DOHH2 (cell line): ENCODE measurements at regions not wholly inside any gene's neighbourhood (a gene's known extent, or its start where the extent isn't known, plus 50 kb on each side); places are given as distances from the start of the nearest gene placed in this dataset.

Source experiments
- H3F3A ChIP-seq: fragments of 200-600 bp; sonication (generic), shearing (Covaris generic); 2 replicates; pipeline ENCODE4 v1.6.0; 2016; ENCODE audit warnings: antibody characterized with exemption, mild to moderate bottlenecking; ENCODE audit not compliant: control insufficient read depth, insufficient read depth
- H3K27ac ChIP-seq: fragments of 200-600 bp; sonication (generic); 2 replicates; pipeline ENCODE4 v1.5.1; 2014; ENCODE audit warnings: low read depth, mild to moderate bottlenecking, low read length, moderate library complexity
- H3K27me3 ChIP-seq: fragments of 200-600 bp; sonication (generic); 2 replicates; pipeline ENCODE4 v1.6.1; 2014; ENCODE audit warnings: mild to moderate bottlenecking, low read length, mixed read lengths; ENCODE audit not compliant: control insufficient read depth
- H3K36me3 ChIP-seq: fragments of 200-600 bp; sonication (generic); 2 replicates; pipeline ENCODE4 v1.6.1; 2014; ENCODE audit warnings: mild to moderate bottlenecking, low read length, moderate library complexity, mixed read lengths; ENCODE audit not compliant: control insufficient read depth
- H3K4me1 ChIP-seq: fragments of 200-600 bp; sonication (generic); 2 replicates; pipeline ENCODE4 v1.6.1; 2014; ENCODE audit warnings: mild to moderate bottlenecking, low read length, mixed read lengths; ENCODE audit not compliant: control insufficient read depth
- H3K4me2 ChIP-seq: fragments of 200-600 bp; sonication (generic); 2 replicates; pipeline ENCODE4 v1.6.0; 2014; ENCODE audit warnings: mild to moderate bottlenecking, low read length, moderate library complexity
- H3K4me3 ChIP-seq: fragments of 200-600 bp; sonication (generic); 2 replicates; pipeline ENCODE4 v1.5.1; 2014; ENCODE audit warnings: mild to moderate bottlenecking, low read length, mixed read lengths
- H3K79me2 ChIP-seq: fragments of 200-600 bp; sonication (generic); 2 replicates; pipeline ENCODE4 v1.6.1; 2014; ENCODE audit warnings: mild to moderate bottlenecking, low read length, mixed read lengths; ENCODE audit not compliant: control insufficient read depth
- H3K9me2 ChIP-seq: fragments of 200-600 bp; sonication (generic); replicated peaks from 2 replicates; pipeline ENCODE4 v1.6.1; 2014; ENCODE audit warnings: mild to moderate bottlenecking, low read length, mixed read lengths; ENCODE audit not compliant: control insufficient read depth
- H3K9me3 ChIP-seq: fragments of 200-600 bp; sonication (generic); 2 replicates; pipeline ENCODE4 v1.6.1; 2014; ENCODE audit warnings: antibody characterized with exemption, low read length, mixed read lengths; ENCODE audit not compliant: control insufficient read depth, insufficient read depth
- H4K20me1 ChIP-seq: fragments of 200-600 bp; sonication (generic); 2 replicates; pipeline ENCODE4 v1.6.0; 2014; ENCODE audit warnings: low read depth, mild to moderate bottlenecking, antibody characterized with exemption, low read length, moderate library complexity; ENCODE audit not compliant: control insufficient read depth, insufficient read depth
- CTCF ChIP-seq: fragments of 200-600 bp; sonication (generic); IDR thresholded peaks from one replicate; pipeline ENCODE4 v1.5.1; 2014; ENCODE audit warnings: antibody characterized with exemption, mild to moderate bottlenecking, low read depth, low read length; ENCODE audit not compliant: poor library complexity, severe bottlenecking
- EZH2phosphoT487 ChIP-seq: fragments of 200-600 bp; sonication (generic); IDR thresholded peaks from 2 replicates; pipeline ENCODE4 v1.6.1; 2017; ENCODE audit warnings: borderline replicate concordance, mild to moderate bottlenecking, antibody characterized with exemption, low read length, moderate library complexity, mixed read lengths

- H4K20me1 ChIP-seq, result no peaks in the 10 kb centered on the region
- H3K36me3 ChIP-seq, result no peaks in the 10 kb centered on the region
- TF ChIP-seq CTCF (no peak), EZH2phosphoT487 (no peak)
- H3K27me3 ChIP-seq, result peaks cover 16% of the 10 kb centered on the region; the same call in 1 of the 2 replicates
- H3K9me2 ChIP-seq, result no peaks in the 10 kb centered on the region
- peaks cover 6% of the 10 kb centered on the region for H3K4me1 ChIP-seq
- no peaks in the 10 kb centered on the region for H3K9me3 ChIP-seq
- H3K4me3 ChIP-seq, result no peak overlapping the region
- no peaks in the 10 kb centered on the region for H3K79me2 ChIP-seq
- H3F3A ChIP-seq, result no peaks in the 10 kb centered on the region
- no peak overlapping the region for H3K4me2 ChIP-seq
- no peak overlapping the region for H3K27ac ChIP-seq
These were observed 98.3 kb upstream of the C7orf33 start for GRCh38 chr7:148492157-148492860.

GRCh38 chr7:148495605-148496004 lies 95.0 kb upstream of the C7orf33 start:
- no peak overlapping the region for H3K4me3 ChIP-seq
- H3K4me1 ChIP-seq, result peaks cover 10% of the 10 kb centered on the region
- H3K27ac ChIP-seq, result no peak overlapping the region
- H3K9me2 ChIP-seq, result no peaks in the 10 kb centered on the region
- H3K79me2 ChIP-seq, result no peaks in the 10 kb centered on the region
- H3K36me3 ChIP-seq, result no peaks in the 10 kb centered on the region
- no peak for TF ChIP-seq EZH2phosphoT487
- TF ChIP-seq CTCF, result no peak
- H4K20me1 ChIP-seq, result no peaks in the 10 kb centered on the region
- peaks cover 19% of the 10 kb centered on the region; the same call in 1 of the 2 replicates for H3K27me3 ChIP-seq
- H3K4me2 ChIP-seq, result no peak overlapping the region
- no peaks in the 10 kb centered on the region for H3K9me3 ChIP-seq
- no peaks in the 10 kb centered on the region for H3F3A ChIP-seq

- peaks cover 4% of the 10 kb centered on the region for H3F3A ChIP-seq
- no peak overlapping the region for H3K27ac ChIP-seq
- no peaks in the 10 kb centered on the region for H3K9me3 ChIP-seq
- no peaks in the 10 kb centered on the region for H3K9me2 ChIP-seq
- peaks cover 14% of the 10 kb centered on the region; the same call in 1 of the 2 replicates for H3K27me3 ChIP-seq
- TF ChIP-seq EZH2phosphoT487 (no peak), CTCF (no peak)
- no peaks in the 10 kb centered on the region for H3K36me3 ChIP-seq
- H3K4me1 ChIP-seq, result peaks cover 54% of the 10 kb centered on the region
- H3K4me2 ChIP-seq, result no peak overlapping the region
- H3K4me3 ChIP-seq, result no peak overlapping the region
- H4K20me1 ChIP-seq, result no peaks in the 10 kb centered on the region
- no peaks in the 10 kb centered on the region for H3K79me2 ChIP-seq
These were observed 89.6 kb upstream of the C7orf33 start for GRCh38 chr7:148500978-148501377.
